IMR-90 (cell line): ENCODE measurements at regions not wholly inside any gene's neighbourhood (a gene's known extent, or its start where the extent isn't known, plus 50 kb on each side); places are given as distances from the start of the nearest gene placed in this dataset.

Experiments used
- ATAC-seq: fragments of 200-7000 bp; cut with Tn5 transposase; 2 replicates; pipeline ENCODE4 v1.9.1; 2020; ENCODE audit warnings: low read depth, mild to moderate bottlenecking, moderate library complexity
- BruUV-seq: library from RNA; stranded (reverse); fragments of 400-500 nt; replicated peaks from 2 replicates; lab custom pipeline; 2021; lab: Mats Ljungman, UMichigan
- CTCF ChIA-PET: fragments of 300-600 bp; formaldehyde crosslinking; extraction: SDS; loops from one replicate; lab custom pipeline; 2021; ENCODE audit warnings: antibody characterized with exemption; lab: Yijun Ruan, JAX
- POLR2A ChIA-PET: fragments of 300-600 bp; sonication (Branson Sonifier 250); formaldehyde crosslinking; loops from one replicate; lab custom pipeline; 2022; ENCODE audit warnings: antibody characterized with exemption; ENCODE audit not compliant: unreplicated experiment; lab: Charles Lee
- DNase-seq: peaks from one replicate; pipeline ENCODE4 v3.0.0; 2013
- H2AFZ ChIP-seq: replicated peaks from 2 replicates; pipeline ENCODE3; 2013; ENCODE audit warnings: low read length, mild to moderate bottlenecking; ENCODE audit not compliant: poor library complexity
- H2AK5ac ChIP-seq: 2 replicates; pipeline ENCODE4 v1.6.1; 2013; ENCODE audit warnings: low read depth, low read length, inconsistent platforms
- H2AK9ac ChIP-seq: replicated peaks from 2 replicates; pipeline ENCODE3; 2013; ENCODE audit warnings: mild to moderate bottlenecking, low read depth, low read length, moderate library complexity; ENCODE audit not compliant: poor library complexity
- H2BK120ac ChIP-seq: 2 replicates; pipeline ENCODE4 v1.6.1; 2013; ENCODE audit warnings: low read depth, low read length, inconsistent platforms
- H2BK15ac ChIP-seq: 3 replicates; pipeline ENCODE4 v1.6.1; 2013; ENCODE audit warnings: low read depth, low read length, inconsistent platforms
- H2BK20ac ChIP-seq: 2 replicates; pipeline ENCODE4 v1.6.1; 2013; ENCODE audit warnings: low read depth, mild to moderate bottlenecking, inconsistent platforms, low read length, moderate library complexity
- H2BK5ac ChIP-seq: 2 replicates; pipeline ENCODE4 v1.6.1; 2013; ENCODE audit warnings: mild to moderate bottlenecking, low read depth, low read length, inconsistent platforms; ENCODE audit not compliant: poor library complexity, severe bottlenecking
- H3K14ac ChIP-seq: replicated peaks from 2 replicates; pipeline ENCODE4 v1.6.1; 2013; ENCODE audit warnings: low read depth, low read length, inconsistent platforms
- H3K18ac ChIP-seq: 2 replicates; pipeline ENCODE4 v1.6.1; 2013; ENCODE audit warnings: low read depth, low read length, control low read depth
- H3K23ac ChIP-seq: 2 replicates; pipeline ENCODE4 v1.6.1; 2013; ENCODE audit warnings: low read depth, low read length, inconsistent platforms
- H3K27ac ChIP-seq: 2 replicates; pipeline ENCODE4 v1.5.1; 2013; ENCODE audit warnings: mild to moderate bottlenecking, control low read depth, low read length; ENCODE audit not compliant: insufficient read depth
- H3K27me3 ChIP-seq: 2 replicates; pipeline ENCODE4 v1.6.1; 2013; ENCODE audit warnings: low read length; ENCODE audit not compliant: control insufficient read depth, insufficient read depth
- H3K36me3 ChIP-seq: 2 replicates; pipeline ENCODE4 v1.6.1; 2013; ENCODE audit warnings: low read length, mixed read lengths; ENCODE audit not compliant: control insufficient read depth, insufficient read depth
- H3K4ac ChIP-seq: 2 replicates; pipeline ENCODE4 v1.6.1; 2013; ENCODE audit warnings: low read depth, low read length, inconsistent platforms
- H3K4me1 ChIP-seq: 2 replicates; pipeline ENCODE4 v1.6.1; 2013; ENCODE audit warnings: low read length, mixed read lengths; ENCODE audit not compliant: control insufficient read depth, insufficient read depth
- H3K4me2 ChIP-seq: 2 replicates; pipeline ENCODE4 v1.6.1; 2013; ENCODE audit warnings: low read depth, mild to moderate bottlenecking, control low read depth, low read length, moderate library complexity
- H3K4me3 ChIP-seq: 2 replicates; pipeline ENCODE4 v1.5.1; 2013; ENCODE audit warnings: low read depth, mild to moderate bottlenecking, control low read depth, low read length, moderate library complexity; ENCODE audit not compliant: insufficient read depth
- H3K56ac ChIP-seq: 2 replicates; pipeline ENCODE4 v1.6.1; 2013; ENCODE audit warnings: low read length, inconsistent platforms; ENCODE audit not compliant: insufficient read depth; ENCODE audit errors: extremely low read depth
- H3K79me1 ChIP-seq, 2 experiments: 2 replicates each; pipeline ENCODE4 v1.6.1; 2013; ENCODE audit warnings: low read length in 2 of 2, inconsistent platforms in 1 of 2, low read depth in 1 of 2
- H3K9ac ChIP-seq: 2 replicates; pipeline ENCODE4 v1.6.1; 2013; ENCODE audit warnings: low read depth, low read length, control low read depth
- H3K9me1 ChIP-seq: 2 replicates; pipeline ENCODE4 v1.6.1; 2013; ENCODE audit warnings: low read length, inconsistent platforms; ENCODE audit not compliant: insufficient read depth
- H3K9me3 ChIP-seq: 2 replicates; pipeline ENCODE4 v1.6.1; 2013; ENCODE audit warnings: low read length; ENCODE audit not compliant: control insufficient read depth, insufficient read depth
- H4K20me1 ChIP-seq: 2 replicates; pipeline ENCODE4 v1.6.1; 2013; ENCODE audit warnings: low read length, inconsistent platforms; ENCODE audit not compliant: insufficient read depth
- H4K5ac ChIP-seq: 2 replicates; pipeline ENCODE4 v1.6.1; 2013; ENCODE audit warnings: mild to moderate bottlenecking, low read depth, low read length, control low read depth
- H4K8ac ChIP-seq, 2 experiments: 2 replicates each; pipeline ENCODE4 v1.6.1; 2013; ENCODE audit warnings: low read depth in 2 of 2, low read length in 2 of 2, control low read depth in 1 of 2, inconsistent platforms in 1 of 2
- H4K91ac ChIP-seq: 2 replicates; pipeline ENCODE4 v1.6.1; 2013; ENCODE audit warnings: low read depth, low read length, inconsistent platforms; ENCODE audit not compliant: insufficient read depth
- BHLHE40 ChIP-seq: fragments of 150-350 bp; IDR thresholded peaks from 2 replicates; pipeline ENCODE4 v1.6.1; 2016; ENCODE audit warnings: mild to moderate bottlenecking, low read depth, low read length
- CEBPB ChIP-seq: IDR thresholded peaks from 2 replicates; pipeline ENCODE4 v1.6.1; 2012; ENCODE audit warnings: low read depth, low read length, improper control_type of control experiment
- CHD1 ChIP-seq: IDR thresholded peaks from 2 replicates; pipeline ENCODE4 v1.6.1; 2012; ENCODE audit warnings: low read depth, low read length, improper control_type of control experiment
- CTCF ChIP-seq: conservative IDR thresholded peaks from 2 replicates; pipeline ENCODE4 v1.5.1; 2012; ENCODE audit warnings: mild to moderate bottlenecking, low read depth, low read length, improper control_type of control experiment
- ELK1 ChIP-seq: fragments of 150-350 bp; IDR thresholded peaks from 2 replicates; pipeline ENCODE4 v1.6.1; 2016; ENCODE audit warnings: low read depth, mild to moderate bottlenecking, low read length, moderate library complexity, borderline replicate concordance
- FOS ChIP-seq: fragments of 150-350 bp; IDR thresholded peaks from 2 replicates; pipeline ENCODE4 v1.6.1; 2016; ENCODE audit warnings: low read depth, low read length
- MAFK ChIP-seq: IDR thresholded peaks from 2 replicates; pipeline ENCODE4 v1.6.1; 2012; ENCODE audit warnings: low read depth, low read length, improper control_type of control experiment
- MAZ ChIP-seq: IDR thresholded peaks from 2 replicates; pipeline ENCODE4 v1.6.1; 2012; ENCODE audit warnings: low read depth, mild to moderate bottlenecking, low read length, improper control_type of control experiment, moderate library complexity, borderline replicate concordance
- MXI1 ChIP-seq: IDR thresholded peaks from 2 replicates; pipeline ENCODE4 v1.6.1; 2012; ENCODE audit warnings: low read depth, mild to moderate bottlenecking, low read length, moderate library complexity, borderline replicate concordance
- NFE2L2 ChIP-seq: fragments of 150-350 bp; IDR thresholded peaks from 2 replicates; pipeline ENCODE4 v1.6.1; 2016; ENCODE audit warnings: low read depth, mild to moderate bottlenecking, low read length
- POLR2A ChIP-seq: IDR thresholded peaks from 2 replicates; pipeline ENCODE4 v1.6.1; 2012; ENCODE audit warnings: mild to moderate bottlenecking, low read depth, low read length
- RAD21 ChIP-seq: IDR thresholded peaks from 2 replicates; pipeline ENCODE4 v1.6.1; 2012; ENCODE audit warnings: low read length, improper control_type of control experiment
- RCOR1 ChIP-seq: IDR thresholded peaks from 2 replicates; pipeline ENCODE4 v1.6.1; 2012; ENCODE audit warnings: mild to moderate bottlenecking, low read length, improper control_type of control experiment; ENCODE audit not compliant: insufficient replicate concordance
- RFX5 ChIP-seq: IDR thresholded peaks from 2 replicates; pipeline ENCODE4 v1.8.0; 2012; ENCODE audit warnings: low read depth, mild to moderate bottlenecking, low read length, moderate library complexity
- SMC3 ChIP-seq: fragments of 150-350 bp; IDR thresholded peaks from 2 replicates; pipeline ENCODE4 v1.6.1; 2016; ENCODE audit warnings: low read depth, mild to moderate bottlenecking, antibody characterized with exemption, low read length, moderate library complexity
- USF2 ChIP-seq: fragments of 150-350 bp; IDR thresholded peaks from 2 replicates; pipeline ENCODE4 v1.6.1; 2017; ENCODE audit warnings: mild to moderate bottlenecking, antibody characterized with exemption, low read length, low read depth
- dilution Hi-C: fragments of 300-500 bp; cut with HindIII; formaldehyde crosslinking; loops from one replicate; pipeline ENCODE4 v1.14.3; 2018; ENCODE audit warnings: low sequenced_read_pairs; ENCODE audit not compliant: unreplicated experiment
- in situ Hi-C: fragments of 300-500 bp; cut with MboI; formaldehyde crosslinking; loops from 3 replicates; pipeline ENCODE4 v1.14.3; 2019; ENCODE audit warnings: low sequenced_read_pairs, inconsistent platforms, mixed read lengths
- intact Hi-C: fragments of 100-400 bp; cut with micrococcal nuclease; formaldehyde crosslinking; loops from 2 replicates; pipeline ENCODE4 v1.10.0; 2022

GRCh38 chr9:93818237-93818636 lies 136.9 kb downstream of the BARX1 start:
- Histone ChIP-seq H3K18ac (no peak overlapping the region), H3K23ac (no peak overlapping the region), H3K36me3 (no peaks in the 10 kb centered on the region), H3K9me1 (no peaks in the 10 kb centered on the region), H3K79me1 (no peaks in the 10 kb centered on the region), H3K9ac (no peak overlapping the region), H2AK5ac (no peak overlapping the region), H3K4ac (no peak overlapping the region), H4K91ac (no peak overlapping the region), H2BK20ac (no peak overlapping the region), H3K14ac (no peak overlapping the region), H4K8ac (no peak overlapping the region), H4K20me1 (no peaks in the 10 kb centered on the region), H2BK15ac (no peak overlapping the region), H3K27ac (no peak overlapping the region), H3K9me3 (no peaks in the 10 kb centered on the region), H3K56ac (no peak overlapping the region), H2AK9ac (no peak overlapping the region), H2BK5ac (no peak overlapping the region), H3K4me1 (no peaks in the 10 kb centered on the region), H3K4me2 (no peak overlapping the region), H2BK120ac (no peak overlapping the region), H2AFZ (no peak overlapping the region), H3K27me3 (peaks cover 4% of the 10 kb centered on the region; the same call in 1 of the 2 replicates), H3K4me3 (no peak overlapping the region), H4K5ac (no peak overlapping the region)
- POLR2A ChIA-PET = no interaction called here
- dilution Hi-C loops = no loop called here
- TF ChIP-seq FOS (no peak), POLR2A (no peak), RFX5 (no peak), MAFK (no peak), BHLHE40 (no peak), RAD21 (no peak), MXI1 (no peak), CTCF (no peak), RCOR1 (no peak), SMC3 (no peak), USF2 (no peak), CEBPB (no peak), ELK1 (no peak), NFE2L2 (no peak), CHD1 (no peak), MAZ (no peak)
- BruUV-seq = no TSS peak
- in situ Hi-C loops = no loop called here
- CTCF ChIA-PET = no interaction called here
- DNase-seq = no peak
- no peak for ATAC-seq
- intact Hi-C loops = no loop called here
